ENCODE measurements at regions not wholly inside any gene's neighbourhood (a gene's known extent, or its start where the extent isn't known, plus 50 kb on each side); places are given as distances from the start of the nearest gene placed in this dataset.

DNA sequence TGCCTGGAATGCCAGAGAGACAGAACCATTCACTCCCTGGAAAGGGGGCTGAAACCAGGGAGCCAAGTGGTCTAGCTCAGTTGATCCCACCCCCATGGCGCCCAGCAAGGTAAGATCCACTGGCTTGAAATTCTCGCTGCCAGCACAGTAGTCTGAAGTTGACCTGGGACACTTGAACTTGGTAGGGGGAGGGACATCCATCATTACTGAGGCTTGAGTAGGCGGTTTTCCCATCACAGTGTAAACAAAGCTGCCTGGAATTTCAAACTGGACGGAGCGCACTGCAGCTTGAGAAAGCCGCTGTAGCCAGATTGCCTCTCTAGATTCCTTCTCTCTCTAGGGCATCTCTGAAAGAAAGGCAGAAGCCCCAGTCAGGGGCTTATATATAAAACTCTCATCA lies 310.7 kb upstream of the DPPA4 start:
- TF ChIP-seq SUZ12 (IDR thresholded peaks at IDR 0.05; ENCODE audit: extremely low read depth, insufficient read depth, insufficient read length) (no peak), YY1 (IDR thresholded peaks at IDR 0.05; ENCODE audit: insufficient read depth, insufficient read length) (no peak), ZNF274 (IDR thresholded peaks at IDR 0.05; ENCODE audit: low read depth, low read length) (no peak)
- H3K4me1 ChIP-seq (ENCODE audit: insufficient read depth, insufficient read length) = no peaks in the 10 kb centered on the region

DNA sequence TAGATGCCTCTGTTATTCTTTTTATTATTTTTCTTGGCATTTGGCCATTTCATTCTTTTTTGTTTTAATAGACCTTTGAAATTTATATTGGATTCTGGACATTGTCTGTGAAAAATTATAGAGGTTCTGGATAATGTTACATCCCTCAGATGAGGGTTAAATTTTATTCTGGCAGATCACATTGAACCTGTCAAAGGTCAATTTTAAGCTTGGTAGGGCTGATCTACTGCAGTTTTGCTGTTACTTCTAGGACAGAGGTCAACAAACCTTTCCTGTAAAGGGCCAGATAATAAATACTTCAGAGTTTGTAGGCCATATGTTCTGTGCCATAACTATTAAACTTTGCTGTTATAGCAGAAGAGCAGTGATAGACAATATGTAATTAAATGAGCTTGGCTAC lies 318.9 kb upstream of the DPPA4 start:
- H3K27me3 ChIP-seq (ENCODE audit: insufficient read depth, insufficient read length) = no peaks in the 10 kb centered on the region
- no peak overlapping the region for H3K9ac ChIP-seq (ENCODE audit: insufficient read length, low read depth)
- no peak overlapping the region for H3K4me3 ChIP-seq (ENCODE audit: insufficient read length, low read depth)
- H3K36me3 ChIP-seq (ENCODE audit: insufficient read depth, insufficient read length, low read length) = no peaks in the 10 kb centered on the region
- no peak for DNase-seq (ENCODE audit: low read depth, low spot score)
- TF ChIP-seq SUZ12 (IDR thresholded peaks at IDR 0.05; ENCODE audit: extremely low read depth, insufficient read depth, insufficient read length) = no peak
- no peak for TF ChIP-seq YY1 (IDR thresholded peaks at IDR 0.05; ENCODE audit: insufficient read depth, insufficient read length)
- TF ChIP-seq ZNF274 (IDR thresholded peaks at IDR 0.05; ENCODE audit: low read depth, low read length) = no peak
- H3K9me3 ChIP-seq (ENCODE audit: insufficient read depth, low read length) = no peaks in the 10 kb centered on the region; the same call in 1 of the 2 replicates
- no peaks in the 10 kb centered on the region for H3K4me1 ChIP-seq (ENCODE audit: insufficient read depth, insufficient read length)

More for the DNA sequence above, 310.7 kb upstream of the DPPA4 start:
- Histone ChIP-seq H3K27me3 (ENCODE audit: insufficient read depth, insufficient read length) (no peaks in the 10 kb centered on the region), H3K4me3 (ENCODE audit: insufficient read length, low read depth) (no peak overlapping the region), H3K9me3 (ENCODE audit: insufficient read depth, low read length) (no peaks in the 10 kb centered on the region), H3K9ac (ENCODE audit: insufficient read length, low read depth) (no peak overlapping the region), H3K36me3 (ENCODE audit: insufficient read depth, insufficient read length, low read length) (no peaks in the 10 kb centered on the region)
- DNase-seq (ENCODE audit: low read depth, low spot score) = no peak

- H3K4me3 ChIP-seq (ENCODE audit: insufficient read length, low read depth) = no peak overlapping the region
- no peak overlapping the region for H3K9ac ChIP-seq (ENCODE audit: insufficient read length, low read depth)
- no peaks in the 10 kb centered on the region for H3K36me3 ChIP-seq (ENCODE audit: insufficient read depth, insufficient read length, low read length)
- TF ChIP-seq YY1 (IDR thresholded peaks at IDR 0.05; ENCODE audit: insufficient read depth, insufficient read length) = no peak
- no peak for TF ChIP-seq ZNF274 (IDR thresholded peaks at IDR 0.05; ENCODE audit: low read depth, low read length)
- TF ChIP-seq SUZ12 (IDR thresholded peaks at IDR 0.05; ENCODE audit: extremely low read depth, insufficient read depth, insufficient read length) = no peak
- H3K27me3 ChIP-seq (ENCODE audit: insufficient read depth, insufficient read length) = no peaks in the 10 kb centered on the region
- no peak for DNase-seq (ENCODE audit: low read depth, low spot score)
- H3K4me1 ChIP-seq (ENCODE audit: insufficient read depth, insufficient read length) = no peaks in the 10 kb centered on the region
- H3K9me3 ChIP-seq (ENCODE audit: insufficient read depth, low read length) = no peaks in the 10 kb centered on the region
Measured at GRCh38 chr3:109678600-109678999, 341.3 kb upstream of the DPPA4 start.

DNA sequence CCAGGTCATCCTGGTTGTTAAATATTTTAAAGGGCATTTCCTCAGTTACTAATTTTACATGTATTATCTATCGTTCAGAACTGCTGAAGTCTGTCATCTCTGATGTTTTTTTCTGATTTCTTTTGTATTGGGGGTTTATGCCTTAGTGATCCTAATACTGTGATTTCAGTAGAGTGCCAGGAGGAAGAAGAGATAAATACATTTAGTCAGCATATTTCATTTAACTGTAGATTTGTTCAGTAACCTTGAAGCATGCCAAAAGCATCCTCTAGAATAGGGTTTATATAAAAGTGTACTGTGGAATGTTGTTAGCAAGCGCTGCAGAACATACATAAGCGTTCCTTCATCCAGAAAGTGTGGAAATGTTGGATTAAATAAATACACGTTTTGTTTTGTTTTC lies 342.3 kb upstream of the DPPA4 start:
- no peak for DNase-seq (ENCODE audit: low read depth, low spot score)
- H3K9me3 ChIP-seq (ENCODE audit: insufficient read depth, low read length) = peaks cover 4% of the 10 kb centered on the region; the same call in 1 of the 2 replicates
- no peaks in the 10 kb centered on the region for H3K27me3 ChIP-seq (ENCODE audit: insufficient read depth, insufficient read length)
- no peaks in the 10 kb centered on the region for H3K4me1 ChIP-seq (ENCODE audit: insufficient read depth, insufficient read length)
- no peaks in the 10 kb centered on the region for H3K36me3 ChIP-seq (ENCODE audit: insufficient read depth, insufficient read length, low read length)
- H3K4me3 ChIP-seq (ENCODE audit: insufficient read length, low read depth) = no peak overlapping the region
- TF ChIP-seq SUZ12 (IDR thresholded peaks at IDR 0.05; ENCODE audit: extremely low read depth, insufficient read depth, insufficient read length) (no peak), ZNF274 (IDR thresholded peaks at IDR 0.05; ENCODE audit: low read depth, low read length) (no peak), YY1 (IDR thresholded peaks at IDR 0.05; ENCODE audit: insufficient read depth, insufficient read length) (no peak)
- no peak overlapping the region for H3K9ac ChIP-seq (ENCODE audit: insufficient read length, low read depth)

DNA sequence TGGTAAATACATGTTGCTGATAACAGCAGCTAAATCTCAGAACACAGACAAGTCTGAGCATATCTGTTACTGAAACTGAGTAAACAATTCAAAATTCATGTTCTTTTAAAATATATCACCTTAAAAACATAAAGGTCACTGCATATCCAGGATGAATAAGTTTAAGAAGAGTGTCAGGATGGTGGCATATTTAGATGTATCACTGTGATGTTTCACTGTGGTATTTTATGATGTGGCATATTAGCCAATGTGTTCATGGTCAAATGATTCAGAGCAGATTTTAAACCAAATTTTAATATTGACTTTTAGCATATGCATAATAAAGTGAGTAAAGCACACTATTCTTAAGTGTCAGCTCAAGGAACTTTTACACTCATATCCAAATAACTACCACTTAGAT lies 346.4 kb upstream of the DPPA4 start:
- no peaks in the 10 kb centered on the region for H3K4me1 ChIP-seq (ENCODE audit: insufficient read depth, insufficient read length)
- no peak for TF ChIP-seq SUZ12 (IDR thresholded peaks at IDR 0.05; ENCODE audit: extremely low read depth, insufficient read depth, insufficient read length)
- no peaks in the 10 kb centered on the region for H3K36me3 ChIP-seq (ENCODE audit: insufficient read depth, insufficient read length, low read length)
- no peaks in the 10 kb centered on the region for H3K27me3 ChIP-seq (ENCODE audit: insufficient read depth, insufficient read length)
- no peak overlapping the region for H3K4me3 ChIP-seq (ENCODE audit: insufficient read length, low read depth)
- H3K9me3 ChIP-seq (ENCODE audit: insufficient read depth, low read length) = peaks cover 7% of the 10 kb centered on the region; the same call in 1 of the 2 replicates
- H3K9ac ChIP-seq (ENCODE audit: insufficient read length, low read depth) = no peak overlapping the region
- no peak for DNase-seq (ENCODE audit: low read depth, low spot score)

GRCh38 chr3:109685084-109686079 lies 348.0 kb upstream of the DPPA4 start:
- no peak for TF ChIP-seq ZNF274 (IDR thresholded peaks at IDR 0.05; ENCODE audit: low read depth, low read length)
- TF ChIP-seq SUZ12 (IDR thresholded peaks at IDR 0.05; ENCODE audit: extremely low read depth, insufficient read depth, insufficient read length) = no peak
- no peak for TF ChIP-seq YY1 (IDR thresholded peaks at IDR 0.05; ENCODE audit: insufficient read depth, insufficient read length)
- no peaks in the 10 kb centered on the region for H3K36me3 ChIP-seq (ENCODE audit: insufficient read depth, insufficient read length, low read length)
- H3K4me3 ChIP-seq (ENCODE audit: insufficient read length, low read depth) = no peak overlapping the region
- H3K4me1 ChIP-seq (ENCODE audit: insufficient read depth, insufficient read length) = no peaks in the 10 kb centered on the region
- H3K27me3 ChIP-seq (ENCODE audit: insufficient read depth, insufficient read length) = no peaks in the 10 kb centered on the region
- DNase-seq (ENCODE audit: low read depth, low spot score) = no peak
- H3K9ac ChIP-seq (ENCODE audit: insufficient read length, low read depth) = no peak overlapping the region
- peaks cover 7% of the 10 kb centered on the region; the same call in 1 of the 2 replicates for H3K9me3 ChIP-seq (ENCODE audit: insufficient read depth, low read length)

- H3K4me1 ChIP-seq (ENCODE audit: insufficient read depth, insufficient read length) = no peaks in the 10 kb centered on the region
Measured at GRCh38 chr3:109687626-109688025, 350.3 kb upstream of the DPPA4 start.

More at GRCh38 chr3:109687626-109688025, 350.3 kb upstream of the DPPA4 start:
- no peak overlapping the region for H3K4me3 ChIP-seq (ENCODE audit: insufficient read length, low read depth)
- no peak for DNase-seq (ENCODE audit: low read depth, low spot score)
- TF ChIP-seq SUZ12 (IDR thresholded peaks at IDR 0.05; ENCODE audit: extremely low read depth, insufficient read depth, insufficient read length) = no peak
- TF ChIP-seq YY1 (IDR thresholded peaks at IDR 0.05; ENCODE audit: insufficient read depth, insufficient read length) = no peak
- TF ChIP-seq ZNF274 (IDR thresholded peaks at IDR 0.05; ENCODE audit: low read depth, low read length) = no peak
- no peaks in the 10 kb centered on the region for H3K36me3 ChIP-seq (ENCODE audit: insufficient read depth, insufficient read length, low read length)
- no peaks in the 10 kb centered on the region for H3K27me3 ChIP-seq (ENCODE audit: insufficient read depth, insufficient read length)
- H3K9ac ChIP-seq (ENCODE audit: insufficient read length, low read depth) = no peak overlapping the region
- H3K9me3 ChIP-seq (ENCODE audit: insufficient read depth, low read length) = peaks cover 7% of the 10 kb centered on the region; the same call in 1 of the 2 replicates

Measured in NT2/D1 (cell line).